M059J (cell line): ENCODE measurements at regions not wholly inside any gene's neighbourhood (a gene's known extent, or its start where the extent isn't known, plus 50 kb on each side); places are given as distances from the start of the nearest gene placed in this dataset.
A peak's percentile ranks its signal among the peaks of the same experiment; 100 is the strongest.

Experiments
- DNase-seq: peaks from one replicate; pipeline ENCODE4 v3.0.0-alpha.2; 2012; ENCODE audit warnings: low read depth

DNA sequence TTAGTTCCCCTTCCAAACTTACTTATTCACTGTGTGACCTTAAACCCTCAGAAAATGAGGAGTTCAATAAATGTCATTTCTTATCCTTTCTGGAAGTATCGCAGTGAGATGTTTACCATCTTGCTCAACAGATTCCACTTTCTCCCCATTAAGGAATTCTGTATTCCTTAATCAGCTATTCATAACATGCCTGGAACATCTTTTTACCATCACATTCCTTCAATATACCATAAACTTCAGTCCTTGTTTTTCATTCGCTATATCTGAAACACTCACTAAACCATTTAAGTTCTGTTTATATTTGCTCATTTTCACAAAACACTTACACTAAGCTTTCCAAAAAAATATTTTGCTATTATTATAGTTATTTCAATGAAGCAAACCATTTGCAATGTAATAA is 1158.6 kb downstream of the CDH12 start:
- DNase-seq: no peak

DNA sequence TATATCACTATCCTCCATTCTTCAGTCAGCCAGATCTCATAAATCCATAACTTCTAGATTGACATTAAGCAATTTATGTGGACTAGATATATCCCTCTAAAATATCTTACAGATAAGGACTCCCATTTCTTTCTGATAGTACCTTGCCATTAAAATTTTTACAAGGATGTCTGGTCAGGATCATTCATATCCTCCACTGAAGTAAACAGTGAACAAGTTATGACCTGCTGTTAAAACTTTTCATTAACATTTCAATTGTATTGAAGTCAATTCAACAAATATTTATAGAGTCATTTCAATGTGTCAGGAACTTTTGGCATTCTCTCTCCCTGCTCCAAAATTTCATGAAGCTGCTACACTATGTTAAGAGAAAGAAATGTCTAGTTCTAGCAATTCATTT is 1159.6 kb downstream of the CDH12 start:
- DNase-seq: no peak

DNA sequence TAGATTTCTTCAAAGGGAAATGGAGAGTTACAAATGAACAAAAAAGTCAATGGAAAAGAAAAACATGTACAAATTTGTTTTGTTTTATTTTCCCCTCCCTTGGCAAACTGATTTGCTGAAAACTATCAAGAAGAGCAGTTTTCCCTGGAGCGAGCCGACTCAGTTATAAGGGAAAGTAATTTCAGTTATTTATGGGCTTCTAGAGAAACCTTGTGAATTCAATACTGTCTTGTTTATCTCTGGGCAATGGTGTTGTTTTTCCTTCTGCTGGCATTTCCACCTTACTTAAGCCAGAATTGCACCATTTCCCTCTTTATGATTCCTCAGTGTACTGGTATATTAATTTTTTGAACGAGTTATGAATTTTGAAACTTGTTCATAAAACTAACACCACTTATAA is 1163.6 kb downstream of the CDH12 start:
- no peak for DNase-seq

DNA sequence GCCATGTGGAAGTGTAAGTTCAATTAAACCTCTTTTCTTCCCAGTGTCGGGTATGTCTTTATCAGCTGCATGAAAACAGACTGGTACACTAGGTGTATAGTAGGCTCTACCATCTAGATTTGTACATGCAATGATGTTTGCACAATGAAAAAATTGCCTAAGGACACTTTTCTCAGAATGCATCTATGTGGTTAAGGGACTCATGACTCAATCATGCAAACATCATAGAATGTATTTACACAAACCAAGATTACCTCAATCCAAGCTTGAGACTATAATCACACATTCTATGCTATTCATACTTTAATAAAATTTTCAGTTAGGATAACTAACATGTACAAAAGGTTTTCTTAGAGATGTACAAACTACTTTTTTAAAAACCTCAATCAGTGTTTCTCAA is 1164.5 kb downstream of the CDH12 start:
- DNase-seq: peak; percentile 85

DNA sequence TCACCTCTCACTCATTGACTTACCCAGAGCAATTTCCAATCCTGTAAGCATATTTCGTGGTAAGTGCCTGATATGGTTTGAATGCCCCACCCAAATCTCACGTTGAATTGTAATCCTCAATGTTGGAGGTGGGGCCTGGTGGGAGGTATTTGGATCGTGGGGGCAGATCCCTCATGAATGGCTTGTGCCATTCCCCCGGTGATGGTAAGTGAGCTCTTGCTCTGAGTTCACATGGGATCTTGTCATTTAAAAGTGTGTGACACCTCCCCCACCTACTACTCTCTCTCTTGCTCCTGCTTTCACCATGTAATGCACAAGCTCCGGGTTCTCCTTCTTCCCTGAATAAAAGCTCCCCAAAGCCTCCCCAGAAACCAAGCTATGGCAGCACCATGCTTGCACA is 1165.5 kb downstream of the CDH12 start:
- no peak for DNase-seq

DNA sequence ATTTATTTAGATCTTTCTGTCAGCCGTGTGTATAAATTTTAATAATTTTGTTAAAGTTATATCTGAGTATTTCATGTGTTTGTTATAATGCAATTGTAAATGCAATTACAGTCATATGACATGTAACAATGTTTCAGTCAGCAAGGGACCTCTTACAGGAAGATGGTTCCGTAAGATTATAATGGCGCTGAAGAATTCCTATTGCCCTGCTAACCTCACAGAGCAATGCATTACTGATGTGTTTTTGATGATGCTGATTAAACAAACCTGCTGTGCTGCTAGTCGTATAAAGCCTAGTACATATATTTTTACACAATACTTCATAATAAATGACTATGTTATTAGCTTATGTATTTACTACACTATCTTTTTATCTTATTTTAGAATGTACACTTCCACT is 1166.4 kb downstream of the CDH12 start:
- no peak for DNase-seq

DNA sequence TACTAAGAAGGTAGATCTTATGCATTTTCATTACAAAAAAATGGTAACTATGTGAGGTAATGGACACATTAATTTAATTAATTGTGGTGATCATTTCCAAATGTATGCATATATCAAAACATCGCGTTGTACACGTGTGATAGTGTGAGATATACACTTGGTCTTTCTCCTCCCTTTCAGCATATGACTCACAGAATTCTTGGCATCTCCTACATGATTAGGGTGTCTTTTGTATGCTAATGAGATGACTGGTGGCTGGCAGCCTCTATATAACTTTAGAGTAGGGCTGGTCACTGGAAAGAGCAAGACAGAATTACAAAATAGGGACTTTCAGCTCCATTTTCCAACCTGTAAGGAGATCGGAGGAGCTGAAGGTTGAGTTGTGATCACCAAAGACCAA is 1167.6 kb downstream of the CDH12 start:
- DNase-seq: peak; percentile 84

DNA sequence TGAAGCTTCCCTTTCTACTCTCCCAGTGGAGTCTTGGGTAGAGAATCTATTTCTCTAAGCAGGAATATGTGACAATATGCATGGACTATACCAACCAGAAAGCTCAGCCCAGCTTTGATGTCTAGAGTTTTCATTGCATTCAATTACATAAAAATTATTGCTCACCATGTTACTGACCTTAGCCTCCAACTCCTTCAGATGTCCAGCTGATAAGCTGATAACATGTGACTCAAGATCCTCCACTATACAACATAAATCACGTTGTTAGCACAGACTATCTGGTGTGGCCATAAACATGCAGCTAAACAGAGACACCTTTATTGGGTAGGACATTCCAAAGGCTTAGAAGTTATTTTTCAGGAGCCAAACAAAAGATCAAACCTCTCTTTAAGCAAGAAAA is 1168.2 kb downstream of the CDH12 start:
- DNase-seq: peak; percentile 56

DNA sequence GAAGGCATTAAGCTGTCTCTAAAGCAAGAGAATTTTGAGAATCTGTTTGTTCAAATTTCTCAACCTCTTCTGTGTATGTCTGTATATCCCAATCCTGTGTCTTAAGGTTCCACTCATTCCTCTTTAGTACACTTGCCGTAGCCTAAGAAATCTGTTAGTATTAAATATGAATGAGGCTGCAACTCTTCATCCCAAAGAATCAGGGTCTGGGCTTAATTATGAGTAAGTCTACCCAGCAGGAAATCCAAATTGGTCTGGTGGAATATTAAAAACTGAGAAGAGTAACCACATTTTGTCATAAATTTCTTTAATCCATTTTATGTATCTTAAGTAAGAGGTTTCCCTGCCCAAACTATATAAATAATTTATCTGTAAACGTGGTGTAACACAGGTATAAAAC is 1171.2 kb downstream of the CDH12 start:
- DNase-seq: no peak

DNA sequence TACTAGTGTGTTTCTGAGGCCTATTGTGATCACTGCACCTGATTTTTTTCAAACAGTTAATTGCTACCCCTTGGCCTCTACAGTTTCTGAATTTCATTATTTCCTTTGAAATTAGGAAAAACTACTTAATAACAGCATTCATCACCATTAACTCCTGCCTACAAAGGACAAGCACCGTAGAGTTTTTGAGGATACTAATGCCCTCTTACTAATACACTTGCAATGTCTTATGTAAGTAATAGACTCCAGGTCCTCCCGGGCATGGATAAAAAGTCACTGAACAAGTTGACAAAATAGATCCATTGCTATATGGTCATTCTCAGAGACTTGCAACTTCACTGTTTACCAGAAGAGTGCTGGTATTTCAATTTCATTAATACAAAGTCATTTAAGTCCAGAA is 1172.5 kb downstream of the CDH12 start:
- DNase-seq: peak; percentile 51

DNA sequence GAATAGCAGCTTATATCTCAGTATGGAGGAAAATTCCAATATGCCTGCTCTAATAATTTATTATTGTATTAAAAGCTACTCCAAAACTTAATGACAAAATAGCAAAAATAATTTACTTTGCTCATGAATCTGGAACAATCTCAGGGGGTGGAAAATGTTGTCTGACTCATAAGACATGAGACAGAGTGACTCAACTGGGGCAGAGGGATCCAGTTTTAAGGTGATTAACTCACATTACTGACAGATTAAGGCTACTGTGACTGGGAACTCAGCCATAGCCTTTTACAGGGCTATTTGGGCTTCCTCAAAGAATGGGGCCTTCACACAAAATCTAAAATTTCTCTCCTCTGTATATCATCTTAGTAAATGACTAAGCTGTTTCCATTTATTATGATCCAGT is 1172.9 kb downstream of the CDH12 start:
- DNase-seq: peak; percentile 92

DNA sequence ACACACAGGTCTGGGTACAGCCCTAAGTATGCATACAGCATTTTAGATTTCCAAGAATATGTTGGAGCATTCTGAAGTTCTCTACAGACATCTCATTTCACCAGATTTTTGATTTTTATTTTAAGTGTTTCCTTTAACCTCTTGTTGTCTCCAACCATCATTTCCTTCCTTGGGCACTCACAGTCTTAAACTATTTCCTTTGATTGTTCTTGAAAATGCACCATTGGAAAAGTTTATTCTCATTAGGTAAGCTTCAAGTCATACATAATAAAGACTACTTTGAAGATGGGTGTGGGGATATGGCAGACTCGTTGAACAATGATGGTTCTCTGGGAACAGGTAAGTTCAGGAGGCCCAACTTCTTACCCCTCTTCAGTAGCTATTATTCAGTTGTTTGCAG is 1174.6 kb downstream of the CDH12 start:
- DNase-seq: no peak

DNA sequence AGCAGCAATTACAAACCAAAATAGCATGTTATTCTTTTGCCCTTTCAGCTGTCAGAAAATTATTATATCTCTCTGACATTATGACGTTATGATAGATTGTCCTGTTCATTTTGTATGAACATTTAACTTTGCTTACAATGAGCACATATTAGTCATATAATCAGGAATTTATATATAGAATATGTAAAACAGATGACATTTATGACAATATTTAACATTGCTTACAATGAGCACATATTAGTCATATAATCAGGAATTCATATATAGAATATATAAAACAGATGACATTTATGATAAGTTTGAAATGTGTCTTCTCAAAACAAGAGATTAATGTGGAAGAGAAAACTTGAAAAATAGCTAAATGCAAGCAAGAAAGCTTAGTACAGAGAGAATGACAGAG is 1180.2 kb downstream of the CDH12 start:
- no peak for DNase-seq

DNA sequence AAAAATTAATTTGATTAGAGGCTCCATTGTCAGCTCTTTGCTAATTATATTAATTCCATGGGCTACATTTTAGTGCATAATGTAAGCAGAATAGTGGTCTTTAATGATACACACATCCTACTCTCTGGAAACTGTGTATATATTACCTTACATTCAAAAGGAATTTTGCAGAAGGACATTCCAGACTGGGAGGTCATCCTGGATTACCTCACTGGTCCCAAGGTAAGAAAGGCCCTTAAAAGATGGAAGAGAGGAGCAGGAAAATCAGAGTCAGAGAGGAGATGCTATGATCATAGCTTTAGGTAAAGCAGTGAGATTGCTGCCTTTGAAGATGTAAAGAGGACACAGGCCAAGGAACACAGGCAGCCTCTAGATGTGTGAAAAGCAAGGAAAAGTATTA is 1180.8 kb downstream of the CDH12 start:
- DNase-seq: no peak

DNA sequence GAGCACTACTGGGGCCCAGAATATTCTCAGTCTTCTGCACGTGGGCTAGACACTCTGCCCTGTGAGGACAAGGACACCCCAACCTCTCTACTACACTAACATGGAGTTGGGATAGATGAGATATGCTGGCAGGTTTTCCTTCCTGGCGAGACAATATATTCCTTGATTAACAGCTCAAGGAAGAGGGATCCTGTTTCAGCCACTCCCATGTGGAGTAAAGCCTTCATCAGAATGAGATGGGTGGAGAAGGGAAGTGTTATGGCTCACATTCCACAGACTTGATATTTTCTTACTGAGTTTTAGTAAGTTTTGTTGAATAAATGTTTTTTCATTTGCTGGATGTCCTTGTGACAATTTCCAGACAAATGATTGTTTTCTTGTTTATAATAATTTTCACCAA is 1187.6 kb downstream of the CDH12 start:
- no peak for DNase-seq

DNA sequence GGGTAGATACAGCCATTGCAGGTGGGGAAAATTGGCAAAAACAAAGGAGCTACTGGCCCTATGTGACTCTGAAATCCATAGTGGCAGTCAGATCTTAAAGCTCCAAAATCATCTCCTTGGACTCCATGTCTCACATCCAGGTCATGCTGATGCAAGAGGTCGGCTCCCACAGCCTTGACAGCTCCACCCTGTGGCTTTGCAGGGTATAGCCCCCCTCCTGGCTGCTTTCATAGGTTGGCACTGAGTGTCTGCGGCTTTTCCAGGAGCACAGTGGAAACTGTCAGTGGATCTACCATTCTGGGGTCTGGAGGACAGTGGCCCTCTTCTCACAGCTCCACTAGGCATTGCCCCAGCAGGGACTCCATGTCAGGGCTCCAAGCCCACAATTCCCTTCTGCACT is 1190.1 kb downstream of the CDH12 start:
- DNase-seq: no peak

DNA sequence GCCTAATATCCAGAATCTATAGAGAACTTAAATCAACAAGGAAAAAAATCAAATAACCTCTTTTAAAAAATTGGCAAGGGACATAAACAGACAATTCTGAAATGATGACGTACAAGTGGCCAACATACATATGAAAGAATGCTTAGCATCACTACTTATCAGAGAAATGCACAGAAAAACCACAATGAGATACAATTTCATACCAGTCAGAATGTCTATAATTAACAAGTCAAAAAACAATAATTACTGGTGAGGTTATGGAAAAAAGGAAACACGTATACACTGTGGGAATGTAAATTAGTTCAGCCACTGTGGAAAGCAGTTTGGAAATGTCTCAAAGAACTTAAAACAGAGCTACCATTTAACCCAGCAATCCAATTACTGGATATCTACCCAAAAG is 1192.0 kb downstream of the CDH12 start:
- no peak for DNase-seq

DNA sequence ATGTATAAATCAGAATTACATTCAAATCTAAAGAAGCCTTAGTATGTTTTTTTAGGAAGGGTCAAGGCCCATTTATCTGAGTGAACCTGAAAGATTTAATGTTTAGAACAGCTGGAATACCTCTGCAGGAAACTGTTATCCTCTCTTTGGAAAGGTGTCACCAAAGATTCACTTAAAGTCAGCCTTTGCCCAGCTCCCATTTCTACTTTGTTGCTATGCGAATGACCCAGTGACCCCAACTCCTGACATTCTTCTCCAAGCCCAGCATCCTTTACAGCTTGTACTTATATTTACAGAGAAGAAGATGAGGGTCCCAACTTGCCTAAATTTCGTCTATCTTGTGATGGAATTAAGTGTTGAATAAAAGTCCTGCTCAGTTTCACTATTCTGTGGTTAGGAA is 1198.6 kb downstream of the CDH12 start:
- no peak for DNase-seq

DNA sequence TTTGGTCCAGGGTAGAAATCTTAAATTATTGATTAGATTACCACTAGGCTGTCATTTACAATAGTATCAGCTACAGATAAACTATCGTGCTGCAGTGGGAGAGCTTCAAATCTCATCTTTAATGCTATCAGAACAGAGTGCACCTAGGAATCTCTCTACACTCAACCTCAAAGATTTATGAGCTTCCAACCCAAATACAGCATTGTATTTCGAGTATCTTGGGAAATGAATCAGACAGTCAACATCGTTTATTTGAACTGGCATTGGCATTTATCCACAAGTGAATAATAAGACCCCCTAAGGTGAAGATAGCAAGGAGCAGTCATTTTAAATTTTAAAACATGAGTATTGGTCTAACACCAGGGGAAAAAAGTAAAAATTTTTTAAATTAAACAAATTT is 1203.2 kb downstream of the CDH12 start:
- DNase-seq: peak; percentile 51

DNA sequence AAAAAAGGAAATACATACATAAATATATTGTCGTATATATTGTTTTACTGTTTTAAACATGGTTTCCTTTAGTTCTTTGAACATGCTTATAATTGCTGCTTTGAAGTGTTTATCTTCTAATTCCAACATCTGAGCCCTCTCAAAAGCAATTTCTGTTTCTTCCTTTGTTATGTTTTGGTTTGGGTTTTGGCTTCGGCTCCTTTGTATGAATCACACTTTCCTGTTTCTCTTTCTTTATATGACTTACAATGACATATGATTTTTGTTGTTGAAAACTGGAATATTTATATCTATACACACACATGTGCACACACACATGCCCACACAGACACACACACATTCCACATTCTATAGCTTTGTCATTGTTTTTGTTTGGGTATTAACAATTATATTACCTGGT is 1206.7 kb downstream of the CDH12 start:
- DNase-seq: peak; percentile 52

DNA sequence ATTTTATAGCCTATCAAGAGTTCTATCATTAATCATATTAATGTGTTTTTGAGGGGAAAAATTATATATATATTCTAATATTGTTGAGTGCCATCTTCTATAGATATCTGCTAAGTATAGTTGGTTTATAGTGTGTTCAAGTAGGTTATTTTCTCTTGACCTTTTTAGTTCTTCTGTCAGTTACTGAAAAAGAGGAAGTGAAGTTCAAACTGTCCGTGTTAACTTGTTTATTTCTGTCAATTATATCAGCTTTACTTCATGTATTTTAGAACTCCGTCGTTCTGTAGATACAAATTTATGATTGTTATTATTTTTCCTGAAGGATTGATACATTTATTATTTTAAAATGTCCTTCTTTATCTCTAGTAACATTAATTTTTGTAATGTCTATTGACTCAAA is 1209.1 kb downstream of the CDH12 start:
- DNase-seq: no peak

DNA sequence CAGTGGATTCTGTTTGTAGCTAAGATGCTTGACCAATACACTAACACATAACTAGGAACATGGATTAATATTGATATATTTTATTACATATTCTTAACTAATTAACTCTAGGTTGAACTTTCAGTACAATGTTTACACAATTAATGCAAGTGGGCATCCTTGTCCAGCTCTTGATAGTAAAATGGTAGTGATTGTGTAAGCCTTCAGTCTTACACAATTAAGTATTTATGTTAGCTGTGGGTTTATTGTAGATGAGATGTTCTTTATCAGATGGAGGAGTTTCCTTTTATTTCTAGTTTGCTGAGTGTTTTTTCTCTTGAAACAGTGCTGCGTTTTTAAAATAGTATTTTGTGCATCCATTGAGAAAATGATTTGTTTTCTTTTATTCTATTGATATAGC is 1210.8 kb downstream of the CDH12 start:
- no peak for DNase-seq

DNA sequence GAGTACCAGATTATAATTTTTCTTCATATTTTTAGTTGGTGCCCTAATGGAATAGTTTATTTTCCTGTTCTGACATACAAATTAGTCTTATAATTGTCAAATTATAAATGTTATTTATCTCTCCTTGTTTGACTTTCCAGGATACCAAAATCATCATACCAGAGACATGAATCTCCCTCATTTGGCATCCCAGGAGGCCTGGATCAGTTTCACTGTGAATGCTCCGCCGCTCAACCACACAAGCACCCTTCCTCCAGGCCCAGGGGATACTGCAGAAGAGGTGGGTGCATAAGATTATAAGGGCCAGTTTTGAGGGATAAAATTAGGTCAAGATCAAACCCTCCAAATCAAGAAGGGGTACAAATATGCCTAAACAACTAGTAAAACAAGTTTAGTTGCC is 1229.3 kb downstream of the CDH12 start:
- DNase-seq: no peak

DNA sequence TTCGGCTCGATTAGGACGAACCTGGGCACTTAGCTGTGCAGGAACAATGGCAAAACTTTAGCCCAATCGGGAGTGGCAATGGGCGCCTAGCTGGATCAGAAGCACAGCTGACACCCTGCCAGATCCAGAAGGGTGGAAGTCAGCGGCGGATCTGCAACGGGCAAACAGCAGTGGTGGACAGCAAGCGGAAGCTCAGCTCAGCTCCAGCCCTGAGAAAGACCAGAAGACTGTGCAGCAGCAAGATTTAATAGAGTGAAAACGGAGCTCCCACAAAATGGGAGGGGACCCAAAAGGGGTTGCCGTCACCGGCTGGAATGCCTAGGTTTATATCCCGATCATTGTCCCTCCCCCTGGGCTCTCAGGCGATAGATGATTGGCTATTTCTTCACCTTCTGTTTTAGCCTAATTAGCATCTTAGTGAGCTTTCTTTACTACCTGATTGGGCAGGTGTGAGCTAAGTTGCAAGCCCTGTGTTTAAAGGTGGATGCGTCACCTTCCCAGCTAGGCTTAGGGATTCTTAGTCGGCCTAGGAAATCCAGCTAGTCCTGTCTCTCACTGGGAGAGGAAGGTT is 1237.9 kb downstream of the CDH12 start:
- no peak for DNase-seq

DNA sequence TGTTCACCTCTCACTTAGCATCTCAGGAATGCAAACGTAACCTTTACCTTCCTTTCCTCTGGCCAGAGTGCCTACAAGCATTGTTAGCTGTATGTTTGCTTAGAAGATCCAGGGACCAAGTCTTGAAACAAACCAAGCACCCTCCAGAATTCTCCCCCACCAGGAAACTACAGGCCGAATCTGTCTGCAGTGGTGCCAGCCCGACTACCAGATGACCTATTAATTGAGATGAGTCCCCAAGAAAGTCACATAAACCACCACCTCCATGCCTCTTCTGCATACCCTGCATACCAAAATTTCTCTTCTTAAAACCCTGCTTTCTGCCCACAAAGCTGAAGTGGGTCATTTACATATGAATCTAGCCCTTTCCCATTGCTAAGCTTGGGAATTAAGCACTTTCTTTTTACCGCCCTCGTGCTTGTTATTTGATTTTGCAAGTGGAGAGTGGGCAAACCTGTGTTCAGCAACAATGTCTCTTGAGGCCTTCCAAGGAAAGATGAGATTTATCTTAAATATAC is 1239.1 kb downstream of the CDH12 start:
- DNase-seq: peak; percentile 13
